Epithelial cell of esophagus (primary cell): ENCODE measurements at regions not wholly inside any gene's neighbourhood (a gene's known extent, or its start where the extent isn't known, plus 50 kb on each side); places are given as distances from the start of the nearest gene placed in this dataset.
"Not testable (repeated sequence)": the region's sequence is repeated elsewhere in the genome, so short reads cannot be mapped to it uniquely, and the experiment has no call there.

ENCODE experiments used
- DNase-seq: peaks from one replicate; pipeline ENCODE4 v3.0.0; 2010; ENCODE audit warnings: low read depth
- H3K4me3 ChIP-seq: 2 replicates; pipeline ENCODE4 v1.5.1; 2011; ENCODE audit warnings: mild to moderate bottlenecking, low read length, control low read depth
- CTCF ChIP-seq: IDR thresholded peaks from 2 replicates; pipeline ENCODE4 v1.5.1; 2011; ENCODE audit warnings: low read depth, mild to moderate bottlenecking, low read length, control low read depth, inconsistent platforms; ENCODE audit not compliant: insufficient read depth; ENCODE audit errors: missing control alignments

GRCh38 chr5:106639488-106639887 lies 1031.2 kb downstream of the EFNA5 start:
- no peak for DNase-seq
- no peak overlapping the region for H3K4me3 ChIP-seq
- no peak for TF ChIP-seq CTCF

- TF ChIP-seq CTCF = no peak
- H3K4me3 ChIP-seq = no peak overlapping the region
- DNase-seq = peak; percentile 51
Observed at GRCh38 chr5:106637275-106637674, 1033.5 kb downstream of the EFNA5 start.

- DNase-seq = no peak
- no peak overlapping the region for H3K4me3 ChIP-seq
- TF ChIP-seq CTCF = no peak
Observed at GRCh38 chr5:106634375-106634774, 1036.4 kb downstream of the EFNA5 start.

- TF ChIP-seq CTCF = no peak
- H3K4me3 ChIP-seq = no peak overlapping the region
- DNase-seq = no peak
Observed at GRCh38 chr5:106633825-106634224, 1036.9 kb downstream of the EFNA5 start.

GRCh38 chr5:106628456-106628855 lies 1042.3 kb downstream of the EFNA5 start:
- not testable (repeated sequence) for H3K4me3 ChIP-seq, DNase-seq

GRCh38 chr5:106610041-106610440 lies 1060.7 kb downstream of the EFNA5 start:
- DNase-seq = no peak
- TF ChIP-seq CTCF = no peak

GRCh38 chr5:106601620-106602019 lies 1069.1 kb downstream of the EFNA5 start:
- DNase-seq = peak; percentile 77
- H3K4me3 ChIP-seq = no peak overlapping the region
- TF ChIP-seq CTCF = no peak

More at GRCh38 chr5:106610041-106610440, 1060.7 kb downstream of the EFNA5 start:
- no peak overlapping the region for H3K4me3 ChIP-seq
